LNCaP clone FGC (cell line): ENCODE measurements at regions not wholly inside any gene's neighbourhood (a gene's known extent, or its start where the extent isn't known, plus 50 kb on each side); places are given as distances from the start of the nearest gene placed in this dataset.
"Not testable (repeated sequence)": the region's sequence is repeated elsewhere in the genome, so short reads cannot be mapped to it uniquely, and the experiment has no call there.

ENCODE experiments used
- DNase-seq: peaks from one replicate; pipeline ENCODE4 v3.0.0-alpha.2; 2011; ENCODE audit warnings: low read depth
- H3K4me3 ChIP-seq: 2 replicates; pipeline ENCODE4 v1.5.1; 2011; ENCODE audit warnings: mild to moderate bottlenecking, low read depth, low read length, control low read depth
- CTCF ChIP-seq: IDR thresholded peaks from 2 replicates; pipeline ENCODE4 v1.5.1; 2012; ENCODE audit warnings: mild to moderate bottlenecking; ENCODE audit not compliant: control insufficient read depth, insufficient read depth; ENCODE audit errors: extremely low read depth

- H3K4me3 ChIP-seq: no peak overlapping the region
- TF ChIP-seq CTCF: no peak
- no peak for DNase-seq
These were observed 777.7 kb upstream of the ADGRL3 start for GRCh38 chr4:60422439-60422838.

- DNase-seq, H3K4me3 ChIP-seq: not testable (repeated sequence)
These were observed 776.4 kb upstream of the ADGRL3 start for GRCh38 chr4:60423573-60424184.

GRCh38 chr4:60432911-60433310 is 767.2 kb upstream of the ADGRL3 start:
- no peak for TF ChIP-seq CTCF
- no peak overlapping the region for H3K4me3 ChIP-seq
- DNase-seq: no peak

GRCh38 chr4:60443068-60443467 is 757.1 kb upstream of the ADGRL3 start:
- H3K4me3 ChIP-seq: no peak overlapping the region
- no peak for DNase-seq
- TF ChIP-seq CTCF: no peak

GRCh38 chr4:60443796-60444195 is 756.3 kb upstream of the ADGRL3 start:
- TF ChIP-seq CTCF: no peak
- H3K4me3 ChIP-seq: no peak overlapping the region
- no peak for DNase-seq

- no peak for DNase-seq
- no peak overlapping the region for H3K4me3 ChIP-seq
- TF ChIP-seq CTCF: peak; percentile 33; the same call in 1 of the 2 replicates
These were observed 750.1 kb upstream of the ADGRL3 start for GRCh38 chr4:60450054-60450453.

- H3K4me3 ChIP-seq: no peak overlapping the region
- no peak for TF ChIP-seq CTCF
- no peak for DNase-seq
These were observed 747.9 kb upstream of the ADGRL3 start for GRCh38 chr4:60452266-60452665.
